HG02943 (cell line): ENCODE measurements at regions not wholly inside any gene's neighbourhood (a gene's known extent, or its start where the extent isn't known, plus 50 kb on each side); places are given as distances from the start of the nearest gene placed in this dataset.
"Not testable (repeated sequence)": the region's sequence is repeated elsewhere in the genome, so short reads cannot be mapped to it uniquely, and the experiment has no call there.

ENCODE experiments used
- ATAC-seq: cut with Tn5 transposase; IDR thresholded peaks from one replicate; pipeline ENCODE4 v1.9.1; 2021; ENCODE audit warnings: mild to moderate bottlenecking, low read depth, moderate library complexity; ENCODE audit not compliant: unreplicated experiment

- ATAC-seq: no peak
Measured at GRCh38 chr20:43837856-43838702, 76.6 kb upstream of the TOX2 start.

GRCh38 chr20:43836790-43837189 lies 77.9 kb upstream of the TOX2 start:
- ATAC-seq: no peak

- no peak for ATAC-seq
Measured at GRCh38 chr20:43835944-43836508, 78.6 kb upstream of the TOX2 start.

- ATAC-seq: no peak
Measured at GRCh38 chr20:43833511-43834395, 80.9 kb upstream of the TOX2 start.

GRCh38 chr20:43832961-43833360 lies 81.7 kb upstream of the TOX2 start:
- no peak for ATAC-seq

GRCh38 chr20:43832096-43832816 lies 82.4 kb upstream of the TOX2 start:
- no peak for ATAC-seq

GRCh38 chr20:43831481-43832065 lies 83.1 kb upstream of the TOX2 start:
- no peak for ATAC-seq

GRCh38 chr20:43830883-43831282 lies 83.8 kb upstream of the TOX2 start:
- no peak for ATAC-seq

GRCh38 chr20:43829951-43830690 lies 84.5 kb upstream of the TOX2 start:
- no peak for ATAC-seq

GRCh38 chr20:43827940-43828562 lies 86.6 kb upstream of the TOX2 start:
- ATAC-seq: no peak

- not testable (repeated sequence) for ATAC-seq
Measured at GRCh38 chr20:43826943-43827342, 87.7 kb upstream of the TOX2 start.

- peak; percentile 14 for ATAC-seq
Measured at GRCh38 chr20:43825581-43825980, 89.1 kb upstream of the TOX2 start.

- peak; percentile 79 for ATAC-seq
Measured at GRCh38 chr20:43825051-43825402, 89.6 kb upstream of the TOX2 start.

GRCh38 chr20:43824309-43825050 lies 90.2 kb upstream of the TOX2 start:
- peak; percentile 25 for ATAC-seq

GRCh38 chr20:43821795-43822194 lies 92.9 kb upstream of the TOX2 start:
- no peak for ATAC-seq

GRCh38 chr20:43820731-43821330 lies 93.8 kb upstream of the TOX2 start:
- ATAC-seq: no peak

GRCh38 chr20:43812216-43812615 lies 85.4 kb upstream of the GTSF1L start:
- ATAC-seq: no peak

GRCh38 chr20:43809206-43809819 lies 82.5 kb upstream of the GTSF1L start:
- ATAC-seq: no peak
